HG02571 (cell line): ENCODE measurements at regions not wholly inside any gene's neighbourhood (a gene's known extent, or its start where the extent isn't known, plus 50 kb on each side); places are given as distances from the start of the nearest gene placed in this dataset.
"Not testable (repeated sequence)": the region's sequence is repeated elsewhere in the genome, so short reads cannot be mapped to it uniquely, and the experiment has no call there.

Experiments
- ATAC-seq: cut with Tn5 transposase; IDR thresholded peaks from one replicate; pipeline ENCODE4 v1.9.1; 2021; ENCODE audit warnings: mild to moderate bottlenecking, moderate library complexity; ENCODE audit not compliant: unreplicated experiment

DNA sequence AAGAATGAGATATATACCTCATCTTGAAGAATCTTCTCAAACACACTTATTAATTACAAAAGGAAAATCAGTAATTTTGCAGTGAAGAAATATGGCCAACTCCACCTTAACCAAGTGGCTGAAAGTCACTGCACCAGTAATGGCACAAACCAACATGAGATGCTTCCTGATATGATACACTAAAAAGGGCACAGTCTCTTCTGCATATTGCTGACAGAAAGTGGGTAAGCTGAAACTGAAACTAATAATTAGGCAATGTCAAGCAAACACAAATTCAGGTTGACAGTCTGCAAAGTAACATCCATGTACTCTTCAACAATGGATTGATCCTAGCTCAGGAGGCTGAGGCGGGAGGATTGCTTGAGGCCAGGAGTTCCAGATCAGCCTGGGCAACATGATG lies 56.1 kb downstream of the ZNF22 start:
- not testable (repeated sequence) for ATAC-seq

DNA sequence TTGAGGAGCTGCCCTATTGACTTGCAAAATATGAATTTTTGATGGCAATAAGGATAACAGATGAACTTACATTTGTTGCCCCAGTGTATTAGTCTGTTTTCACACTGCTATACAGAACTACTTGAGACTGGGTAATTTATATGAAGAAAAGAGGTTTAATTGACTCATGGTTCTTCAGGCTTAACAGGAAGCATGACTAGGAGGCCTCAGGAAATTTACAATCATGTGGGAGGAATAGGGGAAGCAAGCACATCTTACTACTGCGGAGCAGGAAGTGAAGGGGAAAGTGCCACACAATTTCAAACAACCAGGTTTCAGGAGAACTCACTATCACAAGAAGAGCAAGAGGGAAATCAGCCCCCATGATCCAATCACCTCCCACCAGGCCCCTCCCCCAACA lies 57.9 kb downstream of the ZNF22 start:
- no peak for ATAC-seq

DNA sequence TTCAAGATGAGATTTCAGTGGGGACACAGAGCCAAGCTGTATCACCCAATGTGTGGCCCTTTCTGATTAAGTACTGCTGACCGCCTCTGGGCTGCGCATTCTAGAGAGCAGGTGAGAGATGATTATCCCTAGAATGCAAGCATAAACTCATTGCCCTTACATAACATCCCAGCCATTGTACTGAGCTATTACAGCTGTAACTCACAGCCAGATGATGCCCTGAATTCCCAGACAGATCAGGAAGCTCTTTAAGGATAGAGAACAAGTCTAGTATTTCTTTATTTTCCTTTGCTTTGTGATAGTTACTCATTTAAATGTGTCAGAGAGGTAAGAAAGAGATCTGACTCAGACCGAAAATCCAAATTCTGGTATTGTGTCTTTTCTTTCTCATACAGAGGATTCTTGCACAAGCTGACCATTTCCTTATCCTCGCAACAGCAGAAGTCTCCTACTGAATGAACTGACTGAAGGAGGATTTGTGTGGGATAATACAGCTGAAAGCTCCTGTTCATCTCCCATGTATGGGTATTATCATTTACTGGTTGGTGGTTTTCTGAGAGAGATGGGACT lies 58.4 kb downstream of the ZNF22 start:
- ATAC-seq, result no peak

DNA sequence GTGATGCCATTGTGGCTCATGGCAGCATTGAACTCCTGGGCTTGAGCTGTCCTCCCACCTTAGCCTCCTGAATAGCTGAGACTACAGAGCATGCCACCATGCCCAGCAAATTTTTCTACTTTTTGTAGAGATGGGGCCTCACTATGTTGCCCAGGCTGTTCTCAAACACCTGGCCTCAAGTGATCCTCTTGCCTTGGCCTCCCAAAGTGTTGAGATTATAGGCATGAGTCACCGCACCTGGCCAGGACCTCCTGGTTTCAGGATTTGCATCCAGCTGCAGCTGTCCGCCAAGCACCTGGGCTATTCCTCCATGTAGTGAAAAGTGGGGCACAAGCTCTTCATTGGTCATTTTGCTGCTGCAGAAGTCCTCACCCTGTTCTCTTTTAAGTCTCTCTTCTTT lies 58.9 kb downstream of the ZNF22 start:
- no peak for ATAC-seq

DNA sequence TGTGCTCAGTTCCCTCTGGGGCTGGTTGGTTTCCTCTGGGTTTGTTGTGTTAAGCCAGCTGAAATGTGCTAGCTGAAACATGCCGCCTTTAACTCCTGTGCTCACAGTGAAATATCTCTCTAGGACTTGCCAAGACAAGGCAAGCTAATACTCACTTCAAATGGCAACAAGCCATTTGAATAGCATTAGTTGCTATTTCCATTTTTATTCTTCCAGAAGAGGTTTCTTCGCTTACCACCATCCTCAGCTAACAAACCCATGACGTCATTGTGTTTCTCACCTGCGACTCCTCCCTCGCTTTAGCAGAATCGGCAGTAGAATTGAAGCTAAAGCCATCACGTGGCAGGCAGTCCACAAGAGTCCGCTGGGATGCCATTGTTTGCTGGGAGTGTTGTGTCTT lies 61.3 kb downstream of the ZNF22 start:
- no peak for ATAC-seq

DNA sequence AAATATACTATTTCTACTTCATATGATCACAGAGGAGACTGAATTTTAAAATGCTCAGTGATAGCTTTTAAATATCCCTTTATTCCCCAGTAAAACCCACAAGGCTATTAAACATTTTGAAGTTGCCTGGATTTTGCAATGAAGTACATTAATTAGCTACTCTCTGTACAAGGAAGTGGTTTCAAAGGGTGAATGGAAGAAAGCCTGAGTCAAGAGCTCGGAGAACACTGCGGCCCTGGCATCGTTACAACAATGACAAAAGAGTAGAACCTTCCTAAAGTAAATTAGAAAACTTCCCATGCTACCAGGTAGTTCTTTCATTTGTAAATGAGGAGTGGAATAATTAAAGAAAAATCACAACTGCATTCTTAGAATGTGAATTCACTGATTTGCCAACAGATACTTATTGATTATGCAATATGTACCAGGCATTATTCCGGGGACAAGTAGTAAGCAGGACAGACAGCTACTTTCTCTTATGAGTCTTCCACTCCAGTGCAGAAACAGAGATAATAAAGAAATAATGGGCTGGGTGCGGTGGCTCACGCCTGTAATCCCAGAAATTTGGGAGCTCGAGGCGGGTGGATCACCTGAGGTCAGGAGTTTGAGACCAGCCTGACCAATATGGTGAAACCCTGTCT lies 63.0 kb downstream of the ZNF22 start:
- no peak for ATAC-seq

DNA sequence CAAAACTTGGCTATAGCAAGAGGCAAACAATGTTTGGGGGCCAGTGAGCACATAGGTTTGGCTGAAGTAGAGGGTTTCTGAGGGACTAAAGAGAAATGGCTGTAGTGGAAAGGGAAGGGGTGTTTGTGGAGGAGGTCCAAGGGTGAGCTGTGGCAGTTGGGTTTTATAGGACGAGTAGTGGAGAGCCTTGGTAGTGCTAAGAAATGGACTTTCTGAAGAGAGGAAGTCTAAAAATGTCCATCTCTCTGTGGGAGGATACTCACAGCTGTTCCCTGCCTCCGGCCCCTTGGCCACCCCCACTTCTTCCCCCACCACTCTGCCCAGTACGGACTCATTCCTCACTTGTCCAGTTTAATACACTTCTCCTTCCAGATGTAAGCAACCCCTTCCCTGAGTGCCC lies 64.3 kb downstream of the ZNF22 start:
- ATAC-seq, result no peak

DNA sequence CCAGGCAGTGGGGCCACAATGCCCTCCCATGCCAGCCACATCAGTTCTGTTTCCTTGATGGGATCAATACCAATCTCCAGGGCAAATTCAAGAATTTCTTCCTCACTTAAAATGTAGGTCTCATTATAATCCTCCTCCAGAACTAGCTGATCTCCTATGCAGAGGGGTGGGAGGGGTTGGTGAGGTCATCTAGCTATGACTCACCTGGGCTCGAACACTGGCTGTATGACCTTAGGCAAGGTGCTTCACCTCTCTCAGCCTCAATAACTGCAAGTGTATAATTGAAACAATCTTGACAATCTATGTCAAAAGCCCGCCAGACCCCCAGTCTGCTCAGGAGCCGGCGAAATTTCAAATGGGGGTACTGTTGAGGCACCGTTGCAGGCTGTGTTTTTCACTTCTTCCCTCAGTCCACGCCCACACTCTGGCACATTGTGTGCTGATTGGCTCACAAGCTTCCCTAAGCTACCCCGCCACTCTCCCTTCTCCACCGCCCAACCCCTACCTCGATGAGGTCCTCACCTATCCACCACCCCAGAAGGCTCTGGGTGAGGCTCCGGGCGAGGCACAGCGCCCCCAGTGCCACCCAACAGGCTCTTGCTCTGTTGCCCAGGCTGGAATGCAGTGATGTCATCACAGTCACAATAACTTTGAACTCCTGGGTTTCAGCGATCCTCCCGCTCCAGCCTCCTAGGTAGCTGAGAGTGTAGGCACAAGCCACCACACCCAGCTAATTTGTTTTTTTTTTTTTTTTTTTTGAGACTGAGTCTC lies 70.5 kb downstream of the ZNF22 start:
- no peak for ATAC-seq

DNA sequence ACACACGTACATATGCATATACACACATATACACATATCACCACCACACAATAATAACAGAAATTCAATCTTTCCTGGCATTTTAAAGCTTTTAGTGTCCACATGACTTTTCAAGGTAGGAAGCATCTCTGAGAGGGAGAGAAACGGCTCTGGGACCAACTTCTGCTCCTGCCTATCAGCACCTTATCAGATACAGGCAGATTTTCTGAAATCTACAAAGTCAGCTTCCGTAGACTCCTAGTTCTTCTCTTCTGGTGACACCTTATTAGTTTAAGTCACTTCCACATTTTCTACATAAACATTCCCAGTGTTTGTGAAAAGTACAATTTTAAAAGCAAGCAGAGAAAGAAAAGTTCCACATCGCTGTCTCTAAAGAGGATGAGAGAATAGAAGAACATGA lies 74.5 kb downstream of the ZNF22 start:
- ATAC-seq, result no peak

DNA sequence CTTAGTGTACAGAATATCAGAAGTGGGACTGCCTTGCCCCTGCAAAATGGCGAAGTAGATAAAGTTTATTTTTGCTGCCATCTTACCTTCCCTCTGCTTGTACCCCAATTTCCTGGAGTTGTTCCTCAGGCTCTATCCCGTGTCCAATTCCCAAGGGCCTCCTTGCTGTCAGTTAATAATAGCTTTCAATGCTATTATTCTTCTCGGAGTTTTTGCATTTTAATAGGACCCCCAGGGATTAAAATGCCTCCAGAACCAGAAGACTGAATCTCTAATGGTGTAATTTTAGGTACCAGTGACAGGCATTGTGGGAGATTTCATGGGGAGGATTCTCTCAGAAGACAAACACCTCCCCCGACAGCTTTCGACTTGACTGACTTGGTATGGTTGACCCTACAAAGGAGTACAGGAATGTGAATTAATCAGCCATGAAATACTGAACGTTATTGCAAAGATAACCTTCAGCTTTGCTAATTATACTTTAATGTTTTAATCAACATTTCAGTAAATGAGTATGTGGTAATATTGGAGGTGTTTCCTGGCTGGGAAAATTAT lies 75.2 kb downstream of the ZNF22 start:
- ATAC-seq, result no peak

DNA sequence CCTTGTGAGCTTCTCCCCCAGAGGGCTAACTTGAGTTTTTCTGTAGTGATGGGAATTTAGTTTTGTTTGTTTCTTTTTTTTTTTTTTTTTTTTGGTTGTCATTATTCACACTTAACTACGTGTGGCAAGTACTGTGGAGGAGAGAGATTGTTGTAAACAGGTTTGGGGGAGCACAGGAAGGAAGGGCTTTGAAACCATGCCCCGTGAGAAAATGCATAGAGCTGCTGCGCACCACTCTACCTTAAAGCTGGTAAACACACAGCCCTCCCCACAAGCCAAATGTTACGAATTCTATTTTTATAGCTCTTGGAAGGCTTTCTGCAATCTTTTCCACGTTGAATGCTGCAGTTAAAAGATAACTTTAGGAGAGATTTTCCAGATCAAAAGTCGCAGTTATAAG lies 76.2 kb downstream of the ZNF22 start:
- no peak for ATAC-seq

DNA sequence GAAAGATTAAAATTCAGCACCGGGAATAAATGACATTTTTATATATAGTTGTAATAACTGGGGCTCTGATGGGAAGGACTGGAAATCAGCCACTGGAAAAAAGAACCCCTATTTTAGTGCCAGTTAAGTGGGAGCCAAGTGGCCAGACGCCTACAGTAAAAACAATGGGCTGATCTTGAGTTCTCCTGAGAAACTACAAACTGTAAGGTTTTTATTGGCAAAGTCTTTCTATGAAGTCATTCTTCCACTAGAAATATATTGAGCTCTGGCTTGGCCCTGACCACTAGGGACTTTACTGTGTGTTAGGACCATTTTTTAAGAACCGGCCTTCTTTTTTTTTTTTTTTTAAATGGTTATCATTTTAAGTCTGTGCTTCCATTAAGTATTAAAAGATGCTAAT lies 79.6 kb downstream of the ZNF22 start:
- no peak for ATAC-seq

DNA sequence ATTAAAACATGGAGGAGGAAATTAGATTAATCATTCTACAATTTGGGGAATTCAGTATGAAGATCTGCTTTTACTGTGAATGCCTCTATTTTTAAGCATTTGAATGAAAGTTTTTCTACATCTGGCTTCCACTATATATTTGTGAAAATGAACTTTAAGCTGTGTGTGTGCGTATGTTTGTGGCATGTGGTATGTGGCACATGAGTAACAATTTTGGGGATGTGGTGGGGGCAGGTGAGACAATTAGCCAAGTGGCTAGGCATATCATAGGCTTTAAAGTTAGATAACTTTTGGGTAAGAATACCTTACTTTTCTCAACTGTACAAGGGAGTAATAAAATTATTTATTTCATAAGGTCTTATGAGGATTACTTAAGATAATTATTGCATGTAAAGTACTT lies 81.5 kb downstream of the ZNF22 start:
- no peak for ATAC-seq

DNA sequence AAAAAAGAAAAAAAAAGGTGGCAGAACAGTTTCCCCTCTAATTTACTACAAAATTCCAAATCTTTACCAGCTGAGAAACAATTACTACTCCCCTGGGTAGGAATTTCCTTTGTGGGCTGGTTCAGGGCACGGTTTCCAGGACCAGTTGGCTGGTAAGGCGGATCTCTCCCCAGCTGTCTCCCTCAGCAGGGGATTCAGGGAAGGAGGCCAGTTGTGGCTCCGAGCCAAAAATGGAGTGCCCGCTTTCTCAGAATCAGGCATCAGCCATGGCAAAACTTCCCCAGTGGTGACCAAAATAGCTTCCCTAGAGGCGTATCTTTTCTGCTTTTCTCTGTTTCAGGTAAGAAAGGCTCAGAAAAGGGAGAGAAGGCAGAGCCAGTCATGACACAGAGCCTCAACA lies 91.2 kb downstream of the ZNF22 start:
- ATAC-seq, result no peak

DNA sequence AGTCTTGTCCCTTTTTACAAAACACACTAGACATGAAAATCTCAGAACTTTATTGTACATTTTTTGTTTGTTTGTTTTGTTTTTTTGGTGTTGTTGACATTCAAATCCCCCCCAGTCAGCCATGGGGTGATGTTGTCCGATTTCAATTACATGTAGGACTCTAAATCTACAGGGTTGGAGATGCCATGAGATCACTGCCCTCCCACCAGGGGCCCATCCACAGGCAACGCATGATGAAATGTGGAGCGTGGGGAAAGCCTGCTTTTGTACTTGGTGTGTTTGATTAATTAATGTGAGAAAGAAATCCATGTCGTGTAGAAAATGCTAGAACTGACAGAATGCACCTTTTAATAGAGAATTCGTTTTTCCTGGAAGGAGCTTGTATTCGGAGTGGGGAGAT lies 93.2 kb downstream of the ZNF22 start:
- no peak for ATAC-seq

DNA sequence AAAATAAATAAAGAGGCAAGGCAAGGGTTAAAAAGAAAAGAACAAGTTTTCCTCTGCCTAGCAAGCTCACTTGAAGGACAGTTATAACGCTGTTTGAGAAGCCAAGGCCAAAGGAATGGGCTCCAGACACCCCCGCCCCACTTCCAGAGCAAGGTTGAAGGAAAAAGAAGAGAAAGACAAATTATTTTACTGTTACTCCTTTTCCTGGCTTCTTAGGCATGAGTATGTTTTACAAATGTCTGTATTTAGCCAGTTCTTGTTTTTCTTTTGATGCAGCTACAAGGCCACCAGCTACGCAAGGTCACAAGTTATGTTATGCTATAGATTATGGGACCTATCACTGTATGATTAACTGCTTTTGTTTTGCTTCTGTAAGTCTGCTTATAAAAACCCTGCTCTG lies 94.6 kb downstream of the ZNF22 start:
- no peak for ATAC-seq

DNA sequence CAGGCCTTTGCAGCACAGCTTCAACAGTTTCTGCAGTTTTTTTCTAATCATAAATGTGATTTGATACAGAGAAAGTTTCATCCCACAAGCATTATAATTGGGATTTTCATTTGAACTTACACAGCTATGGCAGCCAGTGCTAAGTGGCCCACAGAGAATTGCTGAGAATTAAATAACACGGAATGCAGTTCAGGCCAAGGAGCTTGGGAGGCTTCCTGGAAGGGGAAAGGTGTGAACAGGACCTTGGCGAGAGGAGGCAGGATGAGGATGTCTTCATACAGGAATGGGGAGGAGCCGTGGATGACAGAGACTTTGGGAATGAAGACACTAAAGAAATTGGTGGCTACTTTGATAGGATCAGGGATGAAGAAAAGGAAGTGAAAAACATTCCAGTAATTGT lies 95.3 kb downstream of the ZNF22 start:
- ATAC-seq, result no peak

DNA sequence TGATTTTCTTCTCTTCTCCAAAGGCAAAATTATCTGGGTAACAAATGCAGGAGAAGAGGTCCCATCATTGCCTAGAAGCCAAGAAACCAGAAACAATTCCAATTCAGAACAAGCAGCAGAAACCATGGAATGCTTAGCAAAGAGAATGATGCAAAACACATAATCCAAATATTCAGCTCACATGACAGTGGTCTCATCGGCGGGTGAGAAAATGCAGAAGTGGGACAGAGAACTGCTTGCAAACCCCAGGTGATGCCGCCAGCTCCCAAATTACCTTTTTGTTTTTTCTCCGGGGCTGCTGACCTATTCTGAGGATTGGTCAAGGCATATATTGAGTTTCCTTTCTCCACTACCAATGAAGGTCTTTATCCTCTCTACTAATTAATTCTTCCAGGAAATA lies 99.7 kb downstream of the ZNF22 start:
- ATAC-seq, result no peak

DNA sequence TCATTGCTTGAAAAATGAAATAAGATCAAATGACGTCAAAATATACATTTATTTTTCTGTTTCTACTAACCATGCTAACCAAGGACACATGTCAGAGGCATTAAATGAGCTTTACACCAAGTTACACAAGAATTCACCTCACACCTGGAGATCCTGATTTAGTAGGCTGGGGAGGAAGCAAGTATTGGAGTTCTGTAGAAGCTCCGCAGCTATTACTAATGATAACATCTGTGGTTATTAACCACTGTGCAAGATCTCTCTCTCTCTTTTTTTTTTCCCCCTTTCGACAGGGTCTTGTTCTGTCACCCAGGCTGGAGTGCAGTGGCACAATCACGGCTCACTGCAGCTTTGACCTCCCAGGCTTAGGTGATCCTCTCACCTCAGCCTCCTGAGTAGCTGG lies 104.0 kb downstream of the ZNF22 start:
- no peak for ATAC-seq

DNA sequence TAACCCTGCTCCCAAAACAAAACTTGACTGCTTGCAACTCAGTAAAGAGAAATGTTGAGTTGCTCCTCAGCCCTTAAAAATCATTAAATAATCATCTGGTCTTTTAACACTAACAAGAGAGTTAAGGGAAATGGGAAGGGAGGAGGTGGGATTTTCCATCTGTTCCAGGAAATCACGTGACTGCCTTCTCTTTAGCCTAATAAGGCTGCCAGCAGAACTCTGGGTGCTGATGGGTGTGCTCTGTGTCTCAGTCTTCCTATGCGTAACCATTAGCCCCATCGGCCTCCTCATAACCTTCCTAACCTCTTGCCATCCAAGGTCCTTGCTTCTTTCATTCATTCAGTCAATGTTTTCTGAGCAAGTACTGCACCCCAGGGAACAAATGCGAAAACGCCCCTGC lies 104.6 kb downstream of the ZNF22 start:
- not testable (repeated sequence) for ATAC-seq

DNA sequence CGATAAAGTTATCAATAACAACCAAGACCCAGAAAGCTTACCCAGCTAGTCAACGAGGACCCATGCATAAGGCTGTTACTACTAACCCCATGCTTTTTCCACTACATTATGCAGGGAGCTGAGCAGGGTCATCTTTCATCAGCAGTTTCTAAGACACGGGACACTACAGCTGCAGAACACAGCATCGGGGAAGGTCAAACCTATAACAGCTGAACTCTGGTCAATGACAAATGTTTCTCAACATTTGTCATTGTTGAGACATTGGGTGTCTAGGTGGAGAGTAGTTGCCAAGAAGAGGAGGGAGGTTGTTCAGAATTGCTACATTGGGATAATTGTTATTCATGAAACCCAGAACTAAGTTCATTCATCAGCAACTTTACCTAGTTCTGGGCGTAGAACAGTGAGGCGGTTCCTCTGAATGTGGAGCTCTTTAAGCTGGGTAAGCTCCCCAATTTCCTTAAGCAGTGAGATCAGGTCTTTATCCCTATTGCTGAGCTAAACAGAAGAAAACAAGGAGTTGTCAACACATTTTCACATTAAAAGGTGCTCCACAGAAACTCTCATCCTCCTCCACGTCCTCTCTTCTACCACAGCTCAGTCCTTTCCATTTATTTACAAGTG lies 105.6 kb downstream of the ZNF22 start:
- no peak for ATAC-seq

DNA sequence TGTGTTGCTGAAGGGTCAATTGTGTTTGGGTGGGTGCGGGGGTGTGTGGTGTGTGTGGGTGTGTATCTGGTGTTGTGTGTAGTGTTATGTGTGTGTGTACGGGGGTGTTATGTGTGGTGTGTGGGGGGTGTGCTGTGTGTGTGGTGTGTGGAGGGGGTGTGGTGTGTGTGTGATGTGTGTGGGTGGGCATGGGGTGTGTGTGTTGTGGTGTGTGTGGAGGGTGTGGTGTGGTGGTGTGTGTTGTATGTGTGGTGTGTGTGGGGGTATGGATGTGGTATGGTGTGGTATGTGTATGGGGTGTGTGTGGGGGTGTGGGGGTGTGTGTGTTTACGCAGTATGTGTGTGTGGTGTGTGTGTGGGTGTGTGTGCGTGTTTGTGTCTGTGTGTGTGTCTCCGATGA lies 110.8 kb downstream of the ZNF22 start:
- no peak for ATAC-seq
